Osteocyte (in vitro differentiated cells): ENCODE measurements at regions not wholly inside any gene's neighbourhood (a gene's known extent, or its start where the extent isn't known, plus 50 kb on each side); places are given as distances from the start of the nearest gene placed in this dataset.

Source experiments
- DNase-seq: peaks from one replicate; pipeline ENCODE4 v3.0.0; 2021; ENCODE audit warnings: mixed read lengths; ENCODE audit not compliant: unreplicated experiment; ENCODE audit errors: extremely low spot score
- H3K27ac Mint-ChIP-seq: one replicate; pipeline ENCODE4 v1.8.0; 2021; ENCODE audit warnings: mild to moderate bottlenecking, mixed read lengths; ENCODE audit not compliant: unreplicated experiment
- H3K27me3 Mint-ChIP-seq: one replicate; pipeline ENCODE4 v1.8.0; 2021; ENCODE audit warnings: mixed read lengths; ENCODE audit not compliant: unreplicated experiment
- H3K36me3 Mint-ChIP-seq: one replicate; pipeline ENCODE4 v1.8.0; 2021; ENCODE audit warnings: mixed read lengths; ENCODE audit not compliant: unreplicated experiment
- H3K4me1 Mint-ChIP-seq: one replicate; pipeline ENCODE4 v1.8.0; 2021; ENCODE audit warnings: mixed read lengths; ENCODE audit not compliant: unreplicated experiment
- H3K4me3 Mint-ChIP-seq: one replicate; pipeline ENCODE4 v1.8.0; 2021; ENCODE audit warnings: mild to moderate bottlenecking, moderate library complexity, mixed read lengths; ENCODE audit not compliant: unreplicated experiment
- H3K9me3 Mint-ChIP-seq: one replicate; pipeline ENCODE4 v1.8.0; 2021; ENCODE audit warnings: mixed read lengths; ENCODE audit not compliant: unreplicated experiment
- TF ChIP-seq, protein P1 (sequence below): fragments of 200-600 bp; sonication (generic); IDR thresholded peaks from 2 replicates; pipeline ENCODE4 v1.5.0; 2021; ENCODE audit warnings: antibody characterized with exemption, mild to moderate bottlenecking, moderate library complexity

DNA sequence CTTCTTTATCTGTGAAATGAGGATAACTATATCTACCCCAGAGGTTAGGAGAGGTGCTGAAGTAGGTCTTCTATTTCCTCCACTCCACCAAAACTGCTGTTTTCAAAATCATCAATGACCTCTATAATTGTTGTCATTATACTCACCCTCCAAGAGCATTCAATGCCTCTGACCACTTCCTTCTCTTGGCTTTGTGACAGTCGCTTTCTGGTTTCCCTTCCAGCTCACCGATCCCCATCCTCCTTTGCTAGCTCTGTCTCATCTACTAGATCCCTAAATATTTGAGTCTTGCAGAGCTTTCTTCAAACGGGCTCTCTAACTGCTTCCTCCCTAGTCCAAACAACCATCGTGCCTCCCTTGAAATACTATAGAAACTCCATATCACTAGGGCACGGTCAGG, 153.5 kb downstream of the RPLP1 start:
- TF ChIP-seq, protein P1, sequence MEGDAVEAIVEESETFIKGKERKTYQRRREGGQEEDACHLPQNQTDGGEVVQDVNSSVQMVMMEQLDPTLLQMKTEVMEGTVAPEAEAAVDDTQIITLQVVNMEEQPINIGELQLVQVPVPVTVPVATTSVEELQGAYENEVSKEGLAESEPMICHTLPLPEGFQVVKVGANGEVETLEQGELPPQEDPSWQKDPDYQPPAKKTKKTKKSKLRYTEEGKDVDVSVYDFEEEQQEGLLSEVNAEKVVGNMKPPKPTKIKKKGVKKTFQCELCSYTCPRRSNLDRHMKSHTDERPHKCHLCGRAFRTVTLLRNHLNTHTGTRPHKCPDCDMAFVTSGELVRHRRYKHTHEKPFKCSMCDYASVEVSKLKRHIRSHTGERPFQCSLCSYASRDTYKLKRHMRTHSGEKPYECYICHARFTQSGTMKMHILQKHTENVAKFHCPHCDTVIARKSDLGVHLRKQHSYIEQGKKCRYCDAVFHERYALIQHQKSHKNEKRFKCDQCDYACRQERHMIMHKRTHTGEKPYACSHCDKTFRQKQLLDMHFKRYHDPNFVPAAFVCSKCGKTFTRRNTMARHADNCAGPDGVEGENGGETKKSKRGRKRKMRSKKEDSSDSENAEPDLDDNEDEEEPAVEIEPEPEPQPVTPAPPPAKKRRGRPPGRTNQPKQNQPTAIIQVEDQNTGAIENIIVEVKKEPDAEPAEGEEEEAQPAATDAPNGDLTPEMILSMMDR, result no peak
- no peaks in the 10 kb centered on the region for H3K4me1 Mint-ChIP-seq
- H3K36me3 Mint-ChIP-seq, result no peaks in the 10 kb centered on the region
- H3K4me3 Mint-ChIP-seq, result no peak overlapping the region
- DNase-seq, result no peak
- peaks cover 67% of the 10 kb centered on the region for H3K27me3 Mint-ChIP-seq
- no peaks in the 10 kb centered on the region for H3K9me3 Mint-ChIP-seq
- no peak overlapping the region for H3K27ac Mint-ChIP-seq

DNA sequence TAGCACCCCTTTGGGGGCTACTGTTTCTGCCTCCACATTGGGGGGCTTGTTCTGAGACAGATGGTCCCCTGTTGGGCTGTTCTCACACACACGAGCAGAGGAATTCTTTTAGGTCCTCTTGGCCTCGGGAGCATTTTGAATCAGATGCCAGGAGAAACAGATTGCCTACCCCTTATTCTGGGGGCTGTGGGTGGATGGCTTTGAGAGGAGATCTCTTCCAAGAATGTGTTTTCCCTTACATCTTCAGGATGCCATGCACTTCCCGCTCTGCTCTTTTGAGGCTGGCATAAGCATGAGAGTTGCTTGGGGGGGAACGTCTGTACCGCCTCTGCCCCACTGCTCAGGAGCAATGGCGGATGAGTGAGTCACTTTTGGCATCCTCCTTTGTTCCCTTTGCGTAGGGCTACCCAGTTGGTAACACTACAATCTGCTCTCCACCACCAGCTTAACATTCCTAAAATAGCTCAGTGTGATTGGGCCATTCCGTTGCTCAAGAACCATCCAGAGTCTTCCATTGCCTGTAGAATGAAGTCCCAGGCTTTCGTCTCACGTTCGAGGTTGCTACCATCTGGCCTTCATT, 154.4 kb downstream of the RPLP1 start:
- peaks cover 64% of the 10 kb centered on the region for H3K27me3 Mint-ChIP-seq

DNA sequence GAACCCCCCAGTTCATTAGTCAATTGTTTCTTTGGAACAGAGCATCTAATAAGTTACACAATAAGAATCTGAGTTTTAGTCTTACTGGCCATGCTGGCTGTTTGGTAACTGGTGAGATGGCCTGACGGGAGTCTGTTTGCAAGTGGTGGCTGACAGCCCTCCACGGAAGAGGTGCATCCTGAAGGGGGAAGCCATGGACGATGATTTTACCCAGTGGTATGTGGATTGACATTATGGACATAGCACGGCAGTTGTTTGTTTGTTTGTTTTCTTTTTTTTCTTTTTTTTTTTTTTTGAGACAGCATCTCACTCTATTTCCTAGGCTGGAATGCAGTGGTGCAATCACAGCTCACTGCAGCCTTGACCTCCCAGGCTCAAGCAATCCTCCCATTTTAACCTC, 156.0 kb downstream of the RPLP1 start:
- no peaks in the 10 kb centered on the region for H3K4me1 Mint-ChIP-seq
- H3K27me3 Mint-ChIP-seq, result peaks cover 56% of the 10 kb centered on the region
- H3K36me3 Mint-ChIP-seq, result no peaks in the 10 kb centered on the region
- H3K9me3 Mint-ChIP-seq, result no peaks in the 10 kb centered on the region
- TF ChIP-seq, protein P1, result no peak
- no peak overlapping the region for H3K4me3 Mint-ChIP-seq
- no peak for DNase-seq
- H3K27ac Mint-ChIP-seq, result no peak overlapping the region

More for the DNA sequence above, 154.4 kb downstream of the RPLP1 start:
- H3K36me3 Mint-ChIP-seq, result no peaks in the 10 kb centered on the region
- no peak overlapping the region for H3K4me3 Mint-ChIP-seq
- no peaks in the 10 kb centered on the region for H3K9me3 Mint-ChIP-seq
- no peak overlapping the region for H3K27ac Mint-ChIP-seq
- DNase-seq, result peak; percentile 68
- no peaks in the 10 kb centered on the region for H3K4me1 Mint-ChIP-seq
- TF ChIP-seq, protein P1, result no peak

DNA sequence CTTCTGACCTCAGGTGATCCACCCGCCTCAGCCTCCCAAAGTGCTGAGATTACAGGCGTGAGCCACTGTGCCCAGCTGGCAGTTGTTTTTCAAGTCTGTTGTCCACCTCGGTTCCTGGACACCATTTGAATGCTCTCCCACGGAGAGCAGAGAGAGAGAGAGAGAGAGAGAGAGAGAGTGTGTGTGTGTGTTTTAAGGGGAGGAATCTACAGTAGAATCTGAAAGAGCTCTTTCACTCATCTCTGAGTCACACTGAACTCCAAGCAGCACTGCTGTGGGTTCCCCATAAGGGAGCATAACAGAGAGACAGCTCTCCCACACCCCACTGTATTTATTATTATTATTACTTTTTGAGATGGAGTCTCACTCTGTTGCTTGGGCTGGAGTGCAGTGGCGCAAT, 156.6 kb downstream of the RPLP1 start:
- H3K36me3 Mint-ChIP-seq, result no peaks in the 10 kb centered on the region
- no peak for DNase-seq
- TF ChIP-seq, protein P1, result no peak
- H3K27ac Mint-ChIP-seq, result no peak overlapping the region
- peaks cover 54% of the 10 kb centered on the region for H3K27me3 Mint-ChIP-seq
- H3K9me3 Mint-ChIP-seq, result no peaks in the 10 kb centered on the region
- H3K4me3 Mint-ChIP-seq, result no peak overlapping the region
- H3K4me1 Mint-ChIP-seq, result no peaks in the 10 kb centered on the region

DNA sequence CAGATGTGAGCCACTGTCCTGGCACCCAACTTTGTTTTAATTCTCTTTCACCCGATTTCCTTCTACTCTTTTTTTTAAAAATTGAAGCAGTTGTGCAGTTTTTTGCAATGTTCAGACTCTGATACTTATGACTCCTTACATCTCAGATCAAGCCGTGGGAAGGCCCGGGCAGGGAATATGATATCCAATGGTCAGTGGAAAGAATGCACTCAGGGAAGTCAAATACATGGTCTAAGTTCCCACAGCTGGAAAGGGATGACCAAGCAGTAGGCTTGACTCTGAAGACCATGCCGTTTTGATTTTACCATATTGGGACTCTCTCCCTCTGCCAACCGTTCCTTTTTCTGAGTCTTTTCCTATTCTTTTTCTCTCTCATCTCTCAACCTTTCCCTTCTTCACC, 157.2 kb downstream of the RPLP1 start:
- Mint-ChIP-seq H3K4me1 (no peaks in the 10 kb centered on the region), H3K27ac (no peak overlapping the region), H3K27me3 (peaks cover 57% of the 10 kb centered on the region), H3K36me3 (no peaks in the 10 kb centered on the region), H3K9me3 (no peaks in the 10 kb centered on the region), H3K4me3 (no peak overlapping the region)
- TF ChIP-seq, protein P1, result no peak
- DNase-seq, result no peak
